SK-N-MC (cell line): ENCODE measurements at regions not wholly inside any gene's neighbourhood (a gene's known extent, or its start where the extent isn't known, plus 50 kb on each side); places are given as distances from the start of the nearest gene placed in this dataset.

Experiments used
- EZH2 ChIP-seq: fragments of 200-600 bp; sonication (generic); IDR thresholded peaks from one replicate; pipeline ENCODE4 v1.6.1; 2017; ENCODE audit warnings: antibody characterized with exemption
- POLR2AphosphoS5 ChIP-seq: IDR thresholded peaks from 2 replicates; pipeline ENCODE4 v1.6.1; 2012; ENCODE audit warnings: mild to moderate bottlenecking, low read depth, low read length, borderline replicate concordance

GRCh38 chr9:120156376-120156775, 423.6 kb downstream of the CDK5RAP2 start:
- TF ChIP-seq POLR2AphosphoS5 (no peak), EZH2 (no peak)
